Cardiac fibroblast (primary cell): ENCODE measurements at regions not wholly inside any gene's neighbourhood (a gene's known extent, or its start where the extent isn't known, plus 50 kb on each side); places are given as distances from the start of the nearest gene placed in this dataset.

Experiments used
- DNase-seq, 2 donors: peaks; one replicate each; pipeline versions ENCODE4 v3.0.0 to v3.0.0-alpha.2; 2010; ENCODE audit warnings: low read depth in 2 of 2
- H3K4me3 ChIP-seq, 2 donors: replicated peaks in 1 of 2; 1 replicate in 1 of 2; 2 replicates in 1 of 2; pipeline ENCODE4 v1.5.1; 2011; ENCODE audit warnings: low read depth in 2 of 2, low read length in 2 of 2, mild to moderate bottlenecking in 2 of 2, moderate library complexity in 1 of 2
- CTCF ChIP-seq: IDR thresholded peaks from one replicate; pipeline ENCODE4 v1.5.1; 2011; ENCODE audit warnings: low read depth, mild to moderate bottlenecking, low read length, inconsistent platforms

GRCh38 chr3:83523470-83524073 is 1435.2 kb upstream of the CADM2 start:
- peak; percentile 24 to 53 for DNase-seq
- peak; percentile 42 for TF ChIP-seq CTCF
- H3K4me3 ChIP-seq = no peak overlapping the region

- no peak for DNase-seq
- no peak for TF ChIP-seq CTCF
- no peak overlapping the region for H3K4me3 ChIP-seq
Measured at GRCh38 chr3:83524901-83525300, 1433.9 kb upstream of the CADM2 start.

- DNase-seq = no peak
- no peak for TF ChIP-seq CTCF
- no peak overlapping the region for H3K4me3 ChIP-seq
Measured at GRCh38 chr3:83559082-83559481, 1399.7 kb upstream of the CADM2 start.

- H3K4me3 ChIP-seq = no peak overlapping the region
- no peak for DNase-seq
- no peak for TF ChIP-seq CTCF
Measured at GRCh38 chr3:83567935-83568334, 1390.9 kb upstream of the CADM2 start.

GRCh38 chr3:83581546-83581945 is 1377.2 kb upstream of the CADM2 start:
- no peak for TF ChIP-seq CTCF
- no peak for DNase-seq
- no peak overlapping the region for H3K4me3 ChIP-seq

- no peak overlapping the region for H3K4me3 ChIP-seq
- DNase-seq = no peak
Measured at GRCh38 chr3:83601704-83602103, 1357.1 kb upstream of the CADM2 start.

More at GRCh38 chr3:83601704-83602103, 1357.1 kb upstream of the CADM2 start:
- TF ChIP-seq CTCF = no peak
